Mesenchymal stem cell (in vitro differentiated cells and primary cell): ENCODE measurements at regions not wholly inside any gene's neighbourhood (a gene's known extent, or its start where the extent isn't known, plus 50 kb on each side); places are given as distances from the start of the nearest gene placed in this dataset.

Experiments used
- DNase-seq: peaks from one replicate; pipeline ENCODE4 v3.0.0-alpha.2; 2013
- H2AFZ ChIP-seq: one replicate; pipeline ENCODE4 v1.6.1; 2013; ENCODE audit warnings: low read depth, mild to moderate bottlenecking, control low read depth, inconsistent platforms, low read length, moderate library complexity
- H2AK5ac ChIP-seq: 2 replicates; pipeline ENCODE4 v1.6.1; 2013; ENCODE audit warnings: low read length, moderate library complexity, mild to moderate bottlenecking, inconsistent platforms; ENCODE audit not compliant: severe bottlenecking
- H2BK120ac ChIP-seq: one replicate; pipeline ENCODE4 v1.6.1; 2013; ENCODE audit warnings: low read depth, mild to moderate bottlenecking, inconsistent platforms, low read length, moderate library complexity
- H2BK12ac ChIP-seq, 2 experiments: one replicate each; pipeline ENCODE4 v1.6.1; 2013; ENCODE audit warnings: inconsistent platforms in 2 of 2, low read length in 2 of 2, mild to moderate bottlenecking in 2 of 2, moderate library complexity in 2 of 2, control low read depth in 1 of 2
- H2BK15ac ChIP-seq: one replicate; pipeline ENCODE4 v1.6.1; 2013; ENCODE audit warnings: mild to moderate bottlenecking, low read depth, inconsistent platforms; ENCODE audit not compliant: poor library complexity, severe bottlenecking
- H2BK5ac ChIP-seq: 2 replicates; pipeline ENCODE4 v1.6.1; 2013; ENCODE audit warnings: low read depth, mild to moderate bottlenecking, low read length, control low read depth, inconsistent platforms; ENCODE audit not compliant: poor library complexity, severe bottlenecking
- H3K14ac ChIP-seq, 2 experiments: one replicate each; pipeline ENCODE4 v1.6.1; 2013; ENCODE audit warnings: inconsistent platforms in 2 of 2, low read length in 2 of 2, control low read depth in 1 of 2, mild to moderate bottlenecking in 1 of 2, moderate library complexity in 1 of 2
- H3K18ac ChIP-seq, 2 experiments: one replicate each; pipeline ENCODE4 v1.6.1; 2013; ENCODE audit warnings: inconsistent platforms in 2 of 2, low read length in 2 of 2, control low read depth in 1 of 2, low read depth in 1 of 2, mild to moderate bottlenecking in 1 of 2
- H3K23ac ChIP-seq, 2 experiments: one replicate each; pipeline ENCODE4 v1.6.1; 2013; ENCODE audit warnings: inconsistent platforms in 2 of 2, low read length in 2 of 2, mild to moderate bottlenecking in 2 of 2, moderate library complexity in 2 of 2, control low read depth in 1 of 2
- H3K27ac ChIP-seq: 2 replicates; pipeline ENCODE4 v1.5.1; 2013; ENCODE audit warnings: mild to moderate bottlenecking, moderate library complexity, low read length, control low read depth, inconsistent platforms; ENCODE audit not compliant: poor library complexity, severe bottlenecking
- H3K27me3 ChIP-seq, 2 experiments: 2 replicates each; pipeline versions ENCODE4 v1.6.1 to v1.7.0; 2013; ENCODE audit warnings: low read length in 2 of 2, mild to moderate bottlenecking in 2 of 2, moderate library complexity in 2 of 2, control low read depth in 1 of 2, inconsistent platforms in 1 of 2; ENCODE audit not compliant: control insufficient read depth in 1 of 2, insufficient read depth in 1 of 2
- H3K36me3 ChIP-seq, 2 experiments: 2 replicates each; pipeline versions ENCODE4 v1.6.1 to v1.7.0; 2013; ENCODE audit warnings: low read length in 2 of 2, control low read depth in 1 of 2, inconsistent platforms in 1 of 2, low read depth in 1 of 2, mild to moderate bottlenecking in 1 of 2; ENCODE audit not compliant: insufficient read depth in 2 of 2, control insufficient read depth in 1 of 2
- H3K4ac ChIP-seq, 2 experiments: one replicate each; pipeline ENCODE4 v1.6.1; 2013; ENCODE audit warnings: inconsistent platforms in 2 of 2, low read length in 2 of 2, mild to moderate bottlenecking in 2 of 2, moderate library complexity in 2 of 2, control low read depth in 1 of 2, low read depth in 1 of 2
- H3K4me1 ChIP-seq: 2 replicates; pipeline ENCODE4 v1.6.1; 2013; ENCODE audit warnings: low read depth, low read length, control low read depth; ENCODE audit not compliant: control insufficient read depth, insufficient read depth
- H3K4me2 ChIP-seq: 2 replicates; pipeline ENCODE4 v1.6.1; 2013; ENCODE audit warnings: low read length, mild to moderate bottlenecking, inconsistent platforms; ENCODE audit not compliant: poor library complexity, severe bottlenecking
- H3K4me3 ChIP-seq, 2 experiments: 2 replicates each; pipeline versions ENCODE4 v1.5.1 to v1.7.0; 2013; ENCODE audit warnings: low read length in 2 of 2, mild to moderate bottlenecking in 2 of 2, control low read depth in 1 of 2, low read depth in 1 of 2; ENCODE audit not compliant: insufficient read depth in 1 of 2
- H3K79me1 ChIP-seq: replicated peaks from 2 replicates; pipeline ENCODE4 v1.6.1; 2013; ENCODE audit warnings: mild to moderate bottlenecking, control low read depth, low read length, inconsistent platforms; ENCODE audit not compliant: poor library complexity, severe bottlenecking
- H3K9ac ChIP-seq: 2 replicates; pipeline ENCODE4 v1.7.0; 2013; ENCODE audit warnings: mild to moderate bottlenecking, low read length, moderate library complexity
- H3K9me3 ChIP-seq: 2 replicates; pipeline ENCODE4 v1.7.0; 2013; ENCODE audit warnings: mild to moderate bottlenecking, low read length; ENCODE audit not compliant: control insufficient read depth
- H4K8ac ChIP-seq: one replicate; pipeline ENCODE4 v1.6.1; 2013; ENCODE audit warnings: inconsistent platforms, mild to moderate bottlenecking, low read length, moderate library complexity
- H4K91ac ChIP-seq: one replicate; pipeline ENCODE4 v1.6.1; 2013; ENCODE audit warnings: mild to moderate bottlenecking, low read length, inconsistent platforms
- WGBS: methylation state at CpG from one replicate; pipeline ENCODE4 v1.1.7; 2013; ENCODE audit warnings: mixed read lengths; 5-methylcytosine and 5-hydroxymethylcytosine counted together

DNA sequence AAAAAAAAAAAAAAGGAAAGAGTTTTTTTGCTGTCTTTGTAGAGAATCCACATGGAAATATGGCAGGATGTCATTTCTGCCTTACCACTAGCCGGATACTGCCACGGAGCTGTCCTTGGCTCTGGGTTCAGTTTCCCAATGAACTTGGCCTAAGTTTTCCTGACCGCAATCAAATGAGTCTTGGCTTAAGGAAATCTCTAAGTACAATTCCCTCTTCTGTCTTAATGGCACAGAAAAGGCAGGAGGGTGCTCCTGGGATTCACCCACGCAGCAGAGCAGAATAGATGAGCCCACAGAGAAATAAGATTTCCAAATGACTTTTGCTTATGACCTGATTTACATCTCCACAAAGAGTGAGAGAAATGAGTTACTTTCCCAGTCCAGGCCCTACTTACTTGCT lies 284.0 kb upstream of the VLDLR start:
- no peaks in the 10 kb centered on the region for H3K79me1 ChIP-seq
- H2BK5ac ChIP-seq, result no peak overlapping the region
- no peak for DNase-seq
- H3K4me2 ChIP-seq, result no peak overlapping the region
- no peak overlapping the region for H3K27ac ChIP-seq
- H4K8ac ChIP-seq, result no peak overlapping the region
- no peaks in the 10 kb centered on the region for H3K36me3 ChIP-seq
- H2BK15ac ChIP-seq, result no peak overlapping the region
- no peak overlapping the region for H2BK120ac ChIP-seq
- no peak overlapping the region for H3K4me3 ChIP-seq
- H3K14ac ChIP-seq, result no peak overlapping the region
- no peak overlapping the region for H3K23ac ChIP-seq
- H2AK5ac ChIP-seq, result no peak overlapping the region
- no peak overlapping the region for H3K18ac ChIP-seq
- no peak overlapping the region for H3K4ac ChIP-seq
- 90% methylated on average over 4 of the region's 4 CpGs for WGBS
- no peak overlapping the region for H3K9ac ChIP-seq
- H3K27me3 ChIP-seq, result no peaks in the 10 kb centered on the region
- no peaks in the 10 kb centered on the region for H3K9me3 ChIP-seq
- no peaks in the 10 kb centered on the region for H3K4me1 ChIP-seq
- no peak overlapping the region for H4K91ac ChIP-seq
- H2BK12ac ChIP-seq, result no peak overlapping the region
- H2AFZ ChIP-seq, result no peak overlapping the region

DNA sequence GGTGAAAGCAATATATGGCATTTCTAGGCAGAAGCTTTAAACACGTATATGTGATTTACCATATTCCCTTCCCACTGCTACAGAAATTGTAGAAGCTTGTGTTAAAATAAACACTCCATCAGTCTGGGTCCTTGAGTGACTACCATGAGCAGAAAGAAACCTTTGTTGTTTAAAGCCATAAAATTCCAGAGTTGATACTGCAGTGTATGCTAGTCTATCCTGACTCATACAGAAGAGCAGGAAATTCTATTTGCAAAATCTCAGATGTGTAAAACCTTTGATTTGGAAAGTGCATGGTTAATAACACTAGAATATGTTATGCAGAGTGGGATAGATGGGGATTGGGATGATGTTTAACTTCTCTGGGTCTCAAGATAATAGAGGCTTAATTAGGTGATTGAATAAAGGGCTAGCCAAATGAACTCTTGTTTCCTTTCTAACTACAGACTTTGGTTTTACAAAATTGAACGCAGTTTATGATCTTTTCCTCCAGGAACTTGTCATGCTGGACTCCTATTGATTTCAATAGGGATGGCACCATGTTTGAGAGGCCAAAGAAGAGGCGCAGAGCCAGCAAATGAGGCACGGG lies 282.7 kb upstream of the VLDLR start:
- no peak overlapping the region for H2AK5ac ChIP-seq
- DNase-seq, result no peak
- WGBS, result 74% methylated on average over 3 of the region's 4 CpGs

DNA sequence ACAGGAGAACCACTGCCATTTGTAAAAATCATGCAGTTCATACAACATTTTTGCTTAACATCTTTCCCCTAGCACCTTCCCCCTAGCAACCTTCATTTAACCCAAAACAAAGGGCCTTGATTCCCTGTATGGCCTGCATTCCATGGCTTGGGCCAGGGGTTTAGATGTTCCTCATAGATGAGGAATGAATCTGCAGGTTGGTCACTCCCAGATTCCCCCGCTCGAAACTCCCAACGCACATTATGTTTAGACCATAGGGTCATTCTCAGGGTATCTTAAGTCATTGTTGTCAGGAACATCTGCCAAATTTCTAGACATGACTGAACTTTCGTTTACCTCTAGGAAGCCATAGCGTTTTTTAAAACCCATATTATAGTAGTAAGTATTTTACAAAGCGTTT lies 282.2 kb upstream of the VLDLR start:
- Histone ChIP-seq H3K79me1 (no peaks in the 10 kb centered on the region), H2BK120ac (no peak overlapping the region), H2BK15ac (no peak overlapping the region), H3K9ac (no peak overlapping the region), H3K4me1 (no peaks in the 10 kb centered on the region), H3K4ac (no peak overlapping the region), H3K27ac (no peak overlapping the region), H2AFZ (no peak overlapping the region), H3K4me3 (no peak overlapping the region), H2AK5ac (no peak overlapping the region), H2BK5ac (no peak overlapping the region), H3K4me2 (no peak overlapping the region), H4K8ac (no peak overlapping the region), H3K14ac (no peak overlapping the region), H3K9me3 (no peaks in the 10 kb centered on the region), H3K18ac (no peak overlapping the region), H3K36me3 (no peaks in the 10 kb centered on the region), H4K91ac (no peak overlapping the region), H3K27me3 (no peaks in the 10 kb centered on the region), H2BK12ac (no peak overlapping the region), H3K23ac (no peak overlapping the region)
- no peak for DNase-seq
- WGBS, result 95% methylated on average over 3 of the region's 6 CpGs

More for the DNA sequence above, 282.7 kb upstream of the VLDLR start:
- Histone ChIP-seq H3K27ac (no peak overlapping the region), H2BK12ac (no peak overlapping the region), H2AFZ (no peak overlapping the region), H3K4me2 (no peak overlapping the region), H3K9ac (no peak overlapping the region), H2BK15ac (no peak overlapping the region), H3K4ac (no peak overlapping the region), H3K27me3 (no peaks in the 10 kb centered on the region), H2BK120ac (no peak overlapping the region), H3K36me3 (no peaks in the 10 kb centered on the region), H4K91ac (no peak overlapping the region), H3K23ac (no peak overlapping the region), H3K4me1 (no peaks in the 10 kb centered on the region), H2BK5ac (no peak overlapping the region), H3K14ac (no peak overlapping the region), H3K9me3 (no peaks in the 10 kb centered on the region), H3K18ac (no peak overlapping the region), H3K4me3 (no peak overlapping the region), H4K8ac (no peak overlapping the region), H3K79me1 (no peaks in the 10 kb centered on the region)

DNA sequence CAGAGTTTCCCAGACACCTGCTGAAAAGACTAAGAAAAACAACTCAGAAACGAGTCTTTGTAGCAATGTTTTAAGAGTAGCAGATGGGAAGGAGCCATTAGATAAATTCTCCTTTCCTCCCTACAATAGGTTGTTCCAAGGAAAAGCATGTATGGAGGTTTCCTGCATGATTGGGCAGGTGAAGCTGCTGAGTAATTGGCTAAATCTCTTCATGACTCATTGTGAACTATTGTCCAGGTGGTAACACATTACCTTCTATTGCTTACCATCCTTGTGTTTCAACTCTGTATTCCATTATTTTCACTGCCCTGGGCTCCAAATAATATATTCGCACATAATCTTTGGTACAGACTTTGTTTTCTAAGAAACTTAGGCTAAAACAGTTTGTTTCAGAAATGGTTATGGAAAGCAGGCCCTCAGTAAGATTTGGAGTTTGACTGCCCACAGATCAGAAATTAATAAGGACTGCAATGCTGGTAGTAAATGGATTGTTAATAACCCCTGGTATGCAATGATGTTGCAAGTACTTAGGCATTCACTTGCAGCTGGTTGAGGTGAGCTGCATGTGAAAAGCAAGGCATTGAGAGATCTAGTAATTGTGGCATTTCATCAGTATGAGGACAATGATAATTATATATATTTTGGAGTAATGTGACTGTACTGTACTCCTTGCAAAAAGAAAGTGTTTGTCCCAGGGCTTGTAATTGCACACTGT lies 281.4 kb upstream of the VLDLR start:
- WGBS, result 100% methylated on average over 1 of the region's 2 CpGs
- Histone ChIP-seq H3K9me3 (no peaks in the 10 kb centered on the region), H2AK5ac (no peak overlapping the region), H4K8ac (no peak overlapping the region), H3K36me3 (no peaks in the 10 kb centered on the region), H3K4me2 (no peak overlapping the region), H3K14ac (no peak overlapping the region), H3K27me3 (no peaks in the 10 kb centered on the region), H3K79me1 (no peaks in the 10 kb centered on the region), H4K91ac (no peak overlapping the region), H3K23ac (no peak overlapping the region), H2BK12ac (no peak overlapping the region), H3K18ac (no peak overlapping the region), H3K4me1 (no peaks in the 10 kb centered on the region), H3K27ac (no peak overlapping the region), H2BK15ac (no peak overlapping the region), H2BK120ac (no peak overlapping the region), H3K4me3 (no peak overlapping the region), H2AFZ (no peak overlapping the region), H3K9ac (no peak overlapping the region), H2BK5ac (no peak overlapping the region), H3K4ac (no peak overlapping the region)
- DNase-seq, result no peak
